HepG2 (cell line): ENCODE measurements at regions not wholly inside any gene's neighbourhood (a gene's known extent, or its start where the extent isn't known, plus 50 kb on each side); places are given as distances from the start of the nearest gene placed in this dataset.

Experiments used
- ATAC-seq: fragments of 200-7000 bp; cut with Tn5 transposase; 3 replicates; pipeline ENCODE4 v1.9.1; 2020; ENCODE audit warnings: mild to moderate bottlenecking, moderate library complexity
- BruUV-seq: library from RNA; stranded (reverse); fragments of 400-500 nt; replicated peaks from 2 replicates; lab custom pipeline; 2021; lab: Mats Ljungman, UMichigan
- CTCF ChIA-PET: fragments of 300-600 bp; formaldehyde crosslinking; extraction: SDS; loops from one replicate; lab custom pipeline; 2021; ENCODE audit warnings: low total read pairs, inconsistent platforms, low intra/inter-chr PET ratio; lab: Yijun Ruan, JAX
- POLR2A ChIA-PET: fragments of 350-600 bp; sonication (Branson Sonifier 250); formaldehyde crosslinking; loops from one replicate; lab custom pipeline; 2020; ENCODE audit warnings: antibody characterized with exemption, inconsistent platforms; lab: Yijun Ruan, JAX
- DNase-seq: peaks from one replicate; pipeline ENCODE4 v3.0.0-alpha.2; 2015; ENCODE audit warnings: low spot score
- FAIRE-seq: peaks from 3 replicates; lab custom pipeline; 2011; peaks lifted over from hg19 to GRCh38; lab: Jason Lieb, UNC
- H2AFZ ChIP-seq: one replicate; pipeline ENCODE4 v1.6.1; 2011; ENCODE audit warnings: low read length, inconsistent platforms
- H3K27ac ChIP-seq: fragments of 300-600 bp; 3 replicates; pipeline ENCODE4 v1.8.0; 2011; ENCODE audit warnings: mixed run types, mild to moderate bottlenecking, mixed read lengths, low read length, inconsistent platforms; ENCODE audit not compliant: insufficient read depth; ENCODE audit errors: extremely low read length
- H3K27me3 ChIP-seq, 2 experiments: fragments of 200-600 bp in 1 of 2; 2 replicates in 1 of 2; 3 replicates in 1 of 2; pipeline versions ENCODE4 v1.6.0 to v1.8.0; 2011; ENCODE audit warnings: low read length in 2 of 2, mild to moderate bottlenecking in 2 of 2, moderate library complexity in 2 of 2, inconsistent platforms in 1 of 2; ENCODE audit not compliant: insufficient read depth in 2 of 2, control insufficient read depth in 1 of 2
- H3K36me3 ChIP-seq, 2 experiments: fragments of 200-600 bp in 1 of 2; replicated peaks in 1 of 2; 2 replicates in 1 of 2; 3 replicates in 1 of 2; pipeline versions ENCODE4 v1.5.1 to v1.8.0; 2011; ENCODE audit warnings: low read length in 2 of 2, inconsistent platforms in 1 of 2; ENCODE audit not compliant: insufficient read depth in 2 of 2, control insufficient read depth in 1 of 2
- H3K4me1 ChIP-seq: 2 replicates; pipeline ENCODE4 v1.5.1; 2012; ENCODE audit warnings: low read length, inconsistent platforms; ENCODE audit not compliant: insufficient read depth
- H3K4me2 ChIP-seq: 2 replicates; pipeline ENCODE4 v1.6.0; 2011; ENCODE audit warnings: low read depth, low read length, inconsistent platforms
- H3K4me3 ChIP-seq, 3 experiments: fragments of 200-600 bp in 1 of 3; sonication (generic), shearing (Covaris generic) in 1 of 3; replicated peaks in 1 of 3; 2 replicates each; pipeline ENCODE4 v1.5.1; 2011 to 2016; ENCODE audit warnings: low read length in 3 of 3, inconsistent platforms in 2 of 3, low read depth in 2 of 3, mild to moderate bottlenecking in 2 of 3, control low read depth in 1 of 3, mixed read lengths in 1 of 3; ENCODE audit not compliant: insufficient read depth in 1 of 3
- H3K79me2 ChIP-seq: one replicate; pipeline ENCODE4 v1.6.1; 2011; ENCODE audit warnings: low read length, inconsistent platforms; ENCODE audit not compliant: insufficient read depth
- H3K9ac ChIP-seq: 2 replicates; pipeline ENCODE4 v1.6.0; 2011; ENCODE audit warnings: mild to moderate bottlenecking, low read depth, low read length, inconsistent platforms; ENCODE audit not compliant: insufficient read depth
- H3K9me3 ChIP-seq: 2 replicates; pipeline ENCODE4 v1.5.1; 2012; ENCODE audit warnings: mild to moderate bottlenecking, low read length
- H4K20me1 ChIP-seq: 2 replicates; pipeline ENCODE4 v1.6.0; 2011; ENCODE audit warnings: inconsistent platforms, mild to moderate bottlenecking, low read length, moderate library complexity; ENCODE audit not compliant: insufficient read depth
- JUND ChIP-seq: sonication (generic); formaldehyde crosslinking; IDR thresholded peaks from 2 replicates; pipeline ENCODE4 v1.8.0; 2022; ENCODE audit warnings: mild to moderate bottlenecking, missing genetic modification reagents
- MNT ChIP-seq: fragments of 450-650 bp; IDR thresholded peaks from 2 replicates; pipeline ENCODE4 v1.6.1; 2016
- NKX3-1 ChIP-seq: sonication (generic); formaldehyde crosslinking; IDR thresholded peaks from 2 replicates; pipeline ENCODE4 v1.5.0; 2020; ENCODE audit warnings: missing genetic modification reagents
- ZNF557 ChIP-seq: sonication (generic); formaldehyde crosslinking; IDR thresholded peaks from 2 replicates; pipeline ENCODE4 v1.4.0; 2020; ENCODE audit warnings: missing genetic modification reagents
- ZNF777 ChIP-seq: sonication (generic); formaldehyde crosslinking; IDR thresholded peaks from 2 replicates; pipeline ENCODE4 v1.4.0; 2020; ENCODE audit warnings: missing genetic modification reagents
- WGBS: methylation state at CpG from one replicate; pipeline ENCODE4 v1.1.6; 2017; ENCODE audit warnings: low lambda C conversion rate; 5-methylcytosine and 5-hydroxymethylcytosine counted together
- in situ Hi-C: cut with HindIII; loops from 2 replicates; pipeline ENCODE4 v1.10.0; 2017; ENCODE audit warnings: low pct_unique_long_range_greater_than_20kb; ENCODE audit not compliant: extremely low pct_ligation_motif_present
- intact Hi-C: fragments of 100-400 bp; cut with micrococcal nuclease; formaldehyde crosslinking; loops from one replicate; pipeline ENCODE4 v1.10.0; 2022; ENCODE audit not compliant: unreplicated experiment
- TF ChIP-seq, protein P1 (sequence below): sonication (generic); formaldehyde crosslinking; IDR thresholded peaks from 2 replicates; pipeline ENCODE4 v1.5.1; 2020; ENCODE audit warnings: mild to moderate bottlenecking, moderate library complexity, missing genetic modification reagents
- TF ChIP-seq, protein P2 (sequence below): sonication (generic); formaldehyde crosslinking; IDR thresholded peaks from 2 replicates; pipeline ENCODE4 v1.5.0; 2020; ENCODE audit warnings: mild to moderate bottlenecking, missing genetic modification reagents

DNA sequence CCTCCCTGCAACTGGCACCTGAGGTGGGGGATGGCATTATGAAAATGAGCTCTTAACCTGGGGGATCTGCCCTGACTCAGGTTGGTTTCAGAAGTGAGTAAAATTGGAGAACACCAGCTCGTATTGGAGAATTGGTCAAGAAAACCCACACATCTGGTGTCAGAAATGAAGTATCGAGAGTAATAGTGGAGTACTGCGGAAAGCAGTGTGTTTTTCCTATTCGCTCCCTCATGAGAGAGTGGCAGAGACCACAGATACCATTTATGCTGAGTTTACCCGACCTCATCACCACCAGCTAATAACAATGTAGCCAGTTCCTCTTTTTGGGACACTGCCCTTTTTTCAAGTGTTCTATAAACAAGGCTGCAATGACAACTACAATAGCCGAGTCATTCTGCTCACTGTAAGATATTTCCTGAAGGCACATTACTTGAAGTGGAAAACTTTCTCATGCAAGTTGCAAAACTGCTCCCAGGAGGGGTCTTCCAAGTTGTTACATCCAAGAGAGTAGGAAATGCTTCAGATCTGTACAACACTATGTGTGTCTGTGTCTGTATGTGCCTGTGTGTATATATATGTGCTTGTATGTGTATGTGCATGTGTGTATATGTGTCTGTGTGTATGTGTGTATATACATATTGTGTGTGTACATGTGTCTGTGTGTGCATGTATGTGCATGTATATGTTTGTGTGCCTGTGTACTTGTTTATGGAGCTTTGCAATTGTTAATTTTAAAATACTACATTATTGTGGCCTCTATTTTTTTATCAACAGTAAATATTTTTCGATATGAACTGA is 106.0 kb upstream of the CST7 start:
- POLR2A ChIA-PET = no interaction called here

GRCh38 chr20:24850176-24850575 is 98.9 kb upstream of the CST7 start:
- in situ Hi-C loops = no loop called here
- ATAC-seq = no peak
- WGBS = 0% methylated on average over 5 of the region's 5 CpGs
- Histone ChIP-seq H3K9me3 (peaks cover 8% of the 10 kb centered on the region; the same call in 1 of the 2 replicates), H3K27ac (no peak overlapping the region), H3K4me1 (no peaks in the 10 kb centered on the region), H4K20me1 (no peaks in the 10 kb centered on the region), H3K4me3 (no peak overlapping the region), H2AFZ (no peak overlapping the region), H3K27me3 (no peaks in the 10 kb centered on the region), H3K79me2 (no peaks in the 10 kb centered on the region), H3K4me2 (no peak overlapping the region), H3K9ac (no peak overlapping the region), H3K36me3 (no peaks in the 10 kb centered on the region)
- FAIRE-seq = no peak
- ChIA-PET POLR2A (no interaction called here), CTCF (no interaction called here)
- DNase-seq = no peak
- intact Hi-C loops = no loop called here
- no TSS peak for BruUV-seq
- TF ChIP-seq, protein P1, sequence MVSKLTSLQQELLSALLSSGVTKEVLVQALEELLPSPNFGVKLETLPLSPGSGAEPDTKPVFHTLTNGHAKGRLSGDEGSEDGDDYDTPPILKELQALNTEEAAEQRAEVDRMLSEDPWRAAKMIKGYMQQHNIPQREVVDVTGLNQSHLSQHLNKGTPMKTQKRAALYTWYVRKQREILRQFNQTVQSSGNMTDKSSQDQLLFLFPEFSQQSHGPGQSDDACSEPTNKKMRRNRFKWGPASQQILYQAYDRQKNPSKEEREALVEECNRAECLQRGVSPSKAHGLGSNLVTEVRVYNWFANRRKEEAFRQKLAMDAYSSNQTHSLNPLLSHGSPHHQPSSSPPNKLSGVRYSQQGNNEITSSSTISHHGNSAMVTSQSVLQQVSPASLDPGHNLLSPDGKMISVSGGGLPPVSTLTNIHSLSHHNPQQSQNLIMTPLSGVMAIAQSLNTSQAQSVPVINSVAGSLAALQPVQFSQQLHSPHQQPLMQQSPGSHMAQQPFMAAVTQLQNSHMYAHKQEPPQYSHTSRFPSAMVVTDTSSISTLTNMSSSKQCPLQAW (CRISPR knock-in tag) = no peak
- TF ChIP-seq, protein P2, sequence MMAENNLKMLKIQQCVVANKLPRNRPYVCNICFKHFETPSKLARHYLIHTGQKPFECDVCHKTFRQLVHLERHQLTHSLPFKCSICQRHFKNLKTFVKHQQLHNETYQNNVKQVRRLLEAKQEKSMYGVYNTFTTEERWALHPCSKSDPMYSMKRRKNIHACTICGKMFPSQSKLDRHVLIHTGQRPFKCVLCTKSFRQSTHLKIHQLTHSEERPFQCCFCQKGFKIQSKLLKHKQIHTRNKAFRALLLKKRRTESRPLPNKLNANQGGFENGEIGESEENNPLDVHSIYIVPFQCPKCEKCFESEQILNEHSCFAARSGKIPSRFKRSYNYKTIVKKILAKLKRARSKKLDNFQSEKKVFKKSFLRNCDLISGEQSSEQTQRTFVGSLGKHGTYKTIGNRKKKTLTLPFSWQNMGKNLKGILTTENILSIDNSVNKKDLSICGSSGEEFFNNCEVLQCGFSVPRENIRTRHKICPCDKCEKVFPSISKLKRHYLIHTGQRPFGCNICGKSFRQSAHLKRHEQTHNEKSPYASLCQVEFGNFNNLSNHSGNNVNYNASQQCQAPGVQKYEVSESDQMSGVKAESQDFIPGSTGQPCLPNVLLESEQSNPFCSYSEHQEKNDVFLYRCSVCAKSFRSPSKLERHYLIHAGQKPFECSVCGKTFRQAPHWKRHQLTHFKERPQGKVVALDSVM (CRISPR knock-in tag) = no peak
- TF ChIP-seq JUND (CRISPR knock-in tag) = no peak

More for the DNA sequence above, 106.0 kb upstream of the CST7 start:
- DNase-seq = no peak
- no peak overlapping the region for H3K4me2 ChIP-seq
- H3K9ac ChIP-seq = no peak overlapping the region
- FAIRE-seq = no peak
- ATAC-seq = no peak
- no peak overlapping the region for H3K4me3 ChIP-seq
- intact Hi-C loops = no loop called here
- no peaks in the 10 kb centered on the region for H3K79me2 ChIP-seq
- in situ Hi-C loops = no loop called here
- CTCF ChIA-PET = no interaction called here
- H3K36me3 ChIP-seq = no peaks in the 10 kb centered on the region
- H3K9me3 ChIP-seq = no peaks in the 10 kb centered on the region
- BruUV-seq = no TSS peak
- 4% methylated on average over 7 of the region's 7 CpGs for WGBS
- no peaks in the 10 kb centered on the region for H3K4me1 ChIP-seq
- TF ChIP-seq ZNF777 (CRISPR knock-in tag) (no peak), NKX3-1 (CRISPR knock-in tag) (no peak), ZNF557 (CRISPR knock-in tag) (no peak), MNT (peak; percentile 52; the same call in 1 of the 2 replicates)
- no peaks in the 10 kb centered on the region for H4K20me1 ChIP-seq
- peaks cover 2 to 6% of the 10 kb centered on the region in 2 experiments; a peak in 2 of 5 replicates for H3K27me3 ChIP-seq
- H2AFZ ChIP-seq = no peak overlapping the region
- no peak overlapping the region for H3K27ac ChIP-seq
